Pancreas (tissue), 10 donors: ENCODE measurements at regions not wholly inside any gene's neighbourhood (a gene's known extent, or its start where the extent isn't known, plus 50 kb on each side); places are given as distances from the start of the nearest gene placed in this dataset.
A peak's percentile ranks its signal among the peaks of the same experiment; 100 is the strongest.

Experiments
- ATAC-seq, 4 donors: fragments of 200-7000 bp; cut with Tn5 transposase; one replicate each; pipeline versions ENCODE4 v1.8.0 to v1.9.1; 2020; ENCODE audit warnings: mild to moderate bottlenecking in 4 of 4, moderate library complexity in 4 of 4
- DNase-seq, 6 donors: peaks; one replicate each; pipeline ENCODE4 v3.0.0-alpha.2; 2020
- FAIRE-seq: peaks from 2 replicates; lab custom pipeline; 2012; peaks lifted over from hg19 to GRCh38; lab: Jason Lieb, UNC
- H3K27ac ChIP-seq, 4 donors: fragments of 200-600 bp; sonication (generic); 1 replicate in 3 of 4; 2 replicates in 1 of 4; pipeline versions ENCODE4 v1.5.0 to v1.8.0; 2020
- H3K27me3 ChIP-seq, 4 donors: fragments of 200-600 bp; one replicate each; pipeline ENCODE4 v1.8.0; 2021
- H3K36me3 ChIP-seq, 3 donors: fragments of 200-600 bp; sonication (generic) in 1 of 3; one replicate each; pipeline versions ENCODE4 v1.5.0 to v1.8.0; 2020 to 2021
- H3K4me1 ChIP-seq, 3 donors: fragments of 200-600 bp; one replicate each; pipeline ENCODE4 v1.8.0; 2021
- H3K4me3 ChIP-seq, 4 donors: fragments of 200-600 bp; sonication (generic) in 2 of 4; one replicate each; pipeline versions ENCODE4 v1.5.0 to v1.8.0; 2020 to 2021
- H3K9me3 ChIP-seq, 4 donors: fragments of 200-600 bp; one replicate each; pipeline ENCODE4 v1.8.0; 2021
- WGBS, 2 donors: extraction: QIAGEN DNeasy Blood & Tissue Kit; methylation state at CpG; one replicate each; pipeline ENCODE4 v1.1.7; 2013; 5-methylcytosine and 5-hydroxymethylcytosine counted together
- intact Hi-C, 3 donors: fragments of 100-400 bp; cut with DNase I; formaldehyde crosslinking; loops; one replicate each; pipeline versions ENCODE4 v1.11.1 to v1.14.2; 2022
- TF ChIP-seq, protein P1 (sequence below), 4 donors: fragments of 200-600 bp; sonication (generic) in 3 of 4; IDR thresholded peaks; one replicate each; pipeline versions ENCODE4 v1.5.0 to v1.8.0; 2021; ENCODE audit warnings: antibody characterized with exemption in 4 of 4
- donor health status: healthy with polysubstance abuse.
- donor health status: DM: no; HTN: no; CAD: no; lungs with moderate emphysema.
- donor health status: DM: no; HTN: no; CAD: no.
- donor health status: control.
- donor health status: control.
- donor health status: Bipolar disorder and iron deficiency.
- donor health status: DM: yes; HTN: yes; CAD: no.
- donor health status: DM: no; HTN: no; CAD: no.
- donor health status: DM: no; HTN: no; CAD: no.
- donor health status: DM: yes; HTN: yes; CAD: no.

DNA sequence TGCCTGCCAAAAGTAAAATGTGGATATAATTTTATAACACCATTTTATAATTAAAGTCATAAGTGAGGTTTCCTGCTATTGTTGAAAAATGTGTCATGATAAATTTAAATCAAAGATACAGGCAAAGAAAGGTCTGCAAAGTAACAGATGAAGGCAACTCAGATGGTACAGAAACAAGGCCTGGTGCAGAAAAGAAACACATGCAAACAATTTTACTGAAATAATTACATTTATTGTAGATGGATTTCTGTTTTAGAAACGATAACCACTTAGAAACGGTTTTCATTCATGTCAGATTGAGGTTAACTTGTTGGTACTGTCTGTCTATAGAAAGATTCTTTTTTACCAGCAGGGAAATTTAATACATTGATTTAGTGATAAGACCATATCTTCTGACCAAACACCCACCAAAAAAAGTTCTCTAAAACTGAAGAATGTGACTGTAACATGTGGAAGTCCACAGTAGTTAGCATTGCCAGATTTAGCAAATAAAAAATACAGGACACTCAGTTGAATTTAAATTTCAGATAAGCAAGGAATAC lies 105.5 kb upstream of the FERMT1 start:
- Histone ChIP-seq H3K27ac (no peak overlapping the region), H3K4me1 (no peaks in the 10 kb centered on the region), H3K4me3 (no peak overlapping the region), H3K9me3 (no peaks in the 10 kb centered on the region), H3K36me3 (no peaks in the 10 kb centered on the region), H3K27me3 (no peaks in the 10 kb centered on the region)
- intact Hi-C loops, result no loop called here
- ATAC-seq (no peak), DNase-seq (no peak), FAIRE-seq (no peak)
- TF ChIP-seq, protein P1, sequence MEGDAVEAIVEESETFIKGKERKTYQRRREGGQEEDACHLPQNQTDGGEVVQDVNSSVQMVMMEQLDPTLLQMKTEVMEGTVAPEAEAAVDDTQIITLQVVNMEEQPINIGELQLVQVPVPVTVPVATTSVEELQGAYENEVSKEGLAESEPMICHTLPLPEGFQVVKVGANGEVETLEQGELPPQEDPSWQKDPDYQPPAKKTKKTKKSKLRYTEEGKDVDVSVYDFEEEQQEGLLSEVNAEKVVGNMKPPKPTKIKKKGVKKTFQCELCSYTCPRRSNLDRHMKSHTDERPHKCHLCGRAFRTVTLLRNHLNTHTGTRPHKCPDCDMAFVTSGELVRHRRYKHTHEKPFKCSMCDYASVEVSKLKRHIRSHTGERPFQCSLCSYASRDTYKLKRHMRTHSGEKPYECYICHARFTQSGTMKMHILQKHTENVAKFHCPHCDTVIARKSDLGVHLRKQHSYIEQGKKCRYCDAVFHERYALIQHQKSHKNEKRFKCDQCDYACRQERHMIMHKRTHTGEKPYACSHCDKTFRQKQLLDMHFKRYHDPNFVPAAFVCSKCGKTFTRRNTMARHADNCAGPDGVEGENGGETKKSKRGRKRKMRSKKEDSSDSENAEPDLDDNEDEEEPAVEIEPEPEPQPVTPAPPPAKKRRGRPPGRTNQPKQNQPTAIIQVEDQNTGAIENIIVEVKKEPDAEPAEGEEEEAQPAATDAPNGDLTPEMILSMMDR (IDR thresholded peaks at IDR 0.05), result no peak
- WGBS, 2 donors, result 45 to 58% methylated on average over 2 of the region's 2 CpGs

DNA sequence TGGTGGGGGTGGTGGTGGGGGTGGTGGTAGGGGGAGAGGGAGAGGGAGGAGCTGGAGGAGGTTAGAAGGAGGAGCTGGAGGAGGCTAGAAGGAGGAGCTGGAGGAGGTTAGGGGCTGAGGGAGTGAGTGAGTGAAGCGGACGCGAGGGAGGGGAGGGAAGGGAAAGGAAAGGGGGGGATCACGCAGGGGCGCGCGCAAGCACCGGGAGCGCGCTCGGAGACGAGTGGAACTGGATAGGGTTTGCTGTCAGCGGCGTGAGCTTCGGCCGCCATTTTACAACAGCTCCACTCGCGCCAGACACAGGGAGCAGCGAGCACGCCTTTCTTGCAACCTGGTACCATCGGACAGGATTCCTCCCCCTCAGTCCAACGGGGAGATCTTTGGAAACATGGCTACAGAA lies 90.5 kb upstream of the FERMT1 start:
- Histone ChIP-seq H3K27ac (no peak overlapping the region), H3K4me3 (no peak overlapping the region), H3K36me3 (no peaks in the 10 kb centered on the region), H3K27me3 (peaks cover 0 to 5% (median 2%) of the 10 kb centered on the region in 4 donors), H3K4me1 (no peaks in the 10 kb centered on the region), H3K9me3 (no peaks in the 10 kb centered on the region)
- TF ChIP-seq, protein P1 (IDR thresholded peaks at IDR 0.05), result no peak
- WGBS, 2 donors, result 90 to 93% methylated on average over 22 of the region's 22 CpGs
- no peak for FAIRE-seq
- intact Hi-C loops, result no loop called here
- ATAC-seq, result peak in 1 of 4 donors; percentile 22
- DNase-seq, result no peak

DNA sequence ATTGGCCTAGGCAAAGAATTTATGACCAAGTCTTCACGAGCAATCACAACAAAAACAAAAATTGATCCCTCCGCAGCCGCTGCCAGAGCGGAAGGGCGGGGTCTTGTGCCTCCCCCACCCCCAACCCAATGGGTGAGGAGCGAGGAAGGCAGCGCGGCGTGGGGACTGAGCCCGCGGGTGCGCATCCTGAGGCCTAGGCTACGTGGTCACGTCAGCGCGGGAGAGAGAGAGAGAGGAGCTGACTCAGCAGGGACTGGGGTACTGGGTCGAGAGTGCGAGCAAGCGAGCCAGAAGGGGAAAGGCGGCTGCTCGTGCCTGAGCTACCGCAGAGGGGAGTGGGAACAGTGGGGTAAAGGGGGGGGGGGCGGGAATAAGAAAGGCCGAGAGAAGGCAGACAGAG lies 90.1 kb upstream of the FERMT1 start:
- TF ChIP-seq, protein P1 (IDR thresholded peaks at IDR 0.05), result no peak
- no peak for FAIRE-seq
- Histone ChIP-seq H3K4me1 (no peaks in the 10 kb centered on the region), H3K27ac (no peak overlapping the region), H3K36me3 (no peaks in the 10 kb centered on the region), H3K27me3 (peaks cover 0 to 5% (median 2%) of the 10 kb centered on the region in 4 donors), H3K9me3 (no peaks in the 10 kb centered on the region), H3K4me3 (no peak overlapping the region)
- DNase-seq, result peak in 1 of 6 donors; percentile 28
- intact Hi-C loops, result no loop called here
- ATAC-seq, result no peak
- WGBS, 2 donors, result 88 to 90% methylated on average over 19 to 23 of the region's 24 CpGs

DNA sequence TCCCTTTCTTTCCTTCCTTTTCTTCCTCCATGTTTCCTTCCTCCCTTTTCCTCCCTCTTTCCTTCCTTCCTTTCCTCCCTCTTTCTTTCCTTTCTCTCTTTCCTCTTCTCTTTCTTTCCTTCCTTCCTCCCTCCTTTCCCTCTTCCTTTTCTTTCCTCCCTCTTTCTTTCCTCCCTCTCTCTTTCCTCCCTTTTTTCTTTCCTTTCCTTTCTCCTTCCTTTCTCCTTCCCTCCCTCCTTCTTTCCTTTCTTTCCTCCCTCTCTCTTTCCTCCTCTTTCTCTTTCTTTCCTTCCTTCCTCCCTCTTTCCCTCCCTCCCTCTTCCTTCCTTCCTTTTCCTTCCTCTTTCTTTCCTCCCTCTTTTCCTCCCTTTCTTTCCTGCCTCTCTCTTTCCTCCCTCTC lies 86.3 kb upstream of the FERMT1 start:
- no peaks in the 10 kb centered on the region for H3K36me3 ChIP-seq
- TF ChIP-seq, protein P1 (IDR thresholded peaks at IDR 0.05), result no peak
- ATAC-seq (no peak), FAIRE-seq (no peak), DNase-seq (no peak)
- H3K4me3 ChIP-seq, result no peak overlapping the region
- H3K9me3 ChIP-seq, result no peaks in the 10 kb centered on the region
- no peak overlapping the region for H3K27ac ChIP-seq
- peaks cover 0 to 4% (median 0%) of the 10 kb centered on the region in 4 donors for H3K27me3 ChIP-seq
- intact Hi-C loops, result no loop called here
- H3K4me1 ChIP-seq, result no peaks in the 10 kb centered on the region

DNA sequence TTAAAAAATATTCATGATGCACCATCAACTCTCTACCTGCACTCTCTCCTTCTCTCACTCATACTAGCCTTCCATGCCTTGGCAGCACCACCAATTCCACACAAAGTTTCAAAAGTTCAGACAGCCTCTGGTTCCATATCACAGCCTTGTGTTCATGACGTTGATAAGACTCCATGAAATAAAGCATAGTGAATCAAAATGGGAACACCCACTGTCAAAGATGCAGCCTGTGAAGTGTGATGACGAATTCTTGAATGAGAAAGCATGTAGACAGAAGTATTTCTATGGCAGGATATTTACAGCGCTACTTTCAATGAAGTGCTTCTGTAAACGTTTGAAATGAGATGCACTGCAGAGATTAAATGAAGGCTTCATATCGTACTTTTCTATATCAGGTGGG lies 77.3 kb upstream of the FERMT1 start:
- 38 to 47% methylated on average over 5 of the region's 5 CpGs for WGBS, 2 donors
- Histone ChIP-seq H3K27me3 (no peaks in the 10 kb centered on the region), H3K4me1 (no peaks in the 10 kb centered on the region), H3K4me3 (no peak overlapping the region), H3K27ac (no peak overlapping the region), H3K36me3 (no peaks in the 10 kb centered on the region), H3K9me3 (no peaks in the 10 kb centered on the region)
- intact Hi-C loops, result no loop called here
- FAIRE-seq (no peak), DNase-seq (no peak), ATAC-seq (no peak)
- TF ChIP-seq, protein P1 (IDR thresholded peaks at IDR 0.05), result no peak
